GF-D8 (cell line): ENCODE measurements at regions not wholly inside any gene's neighbourhood (a gene's known extent, or its start where the extent isn't known, plus 50 kb on each side); places are given as distances from the start of the nearest gene placed in this dataset.
"Not testable (repeated sequence)": the region's sequence is repeated elsewhere in the genome, so short reads cannot be mapped to it uniquely, and the experiment has no call there.

Experiments used
- DNase-seq: peaks from one replicate; lab custom pipeline; 2025; lab: John Stamatoyannopoulos, UW

DNA sequence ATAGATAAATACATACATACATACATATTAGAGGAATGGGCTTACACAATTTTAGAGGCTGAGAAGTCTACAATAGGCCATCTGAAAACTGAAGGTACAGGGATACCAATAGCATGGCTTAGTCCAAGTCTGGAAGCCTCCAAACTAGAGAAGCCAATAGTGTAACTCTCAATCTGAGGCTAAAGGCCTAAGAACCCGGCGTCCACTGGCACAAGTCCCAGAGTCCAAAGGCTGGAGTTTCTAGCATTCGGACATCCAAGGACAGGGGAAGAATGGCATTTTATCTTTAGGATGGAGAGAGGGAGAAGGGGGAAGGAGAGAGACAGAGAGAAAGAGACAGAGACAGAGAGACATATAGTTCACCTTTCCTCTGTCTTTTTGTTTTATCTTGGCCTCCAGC is 63.7 kb upstream of the SYT4 start:
- DNase-seq, result no peak

DNA sequence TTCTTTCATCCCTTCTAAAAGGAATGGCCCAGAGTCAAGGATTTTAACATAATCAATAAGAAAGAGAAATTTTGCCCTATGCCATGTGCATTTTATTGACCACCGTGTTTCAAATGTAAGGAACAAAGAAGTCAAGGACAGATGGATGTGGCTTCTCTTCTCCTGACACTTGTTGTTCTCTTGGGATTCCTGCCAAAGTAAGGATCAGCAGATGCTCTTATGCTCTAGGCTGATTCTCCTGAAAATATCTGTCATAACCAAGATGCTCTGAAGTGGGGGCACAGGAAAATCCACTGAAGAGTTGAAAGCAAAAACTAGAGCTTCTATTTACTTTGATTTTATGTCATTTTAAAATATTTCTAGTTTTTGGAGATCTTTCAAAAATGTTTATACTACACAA is 72.9 kb upstream of the SYT4 start:
- no peak for DNase-seq

DNA sequence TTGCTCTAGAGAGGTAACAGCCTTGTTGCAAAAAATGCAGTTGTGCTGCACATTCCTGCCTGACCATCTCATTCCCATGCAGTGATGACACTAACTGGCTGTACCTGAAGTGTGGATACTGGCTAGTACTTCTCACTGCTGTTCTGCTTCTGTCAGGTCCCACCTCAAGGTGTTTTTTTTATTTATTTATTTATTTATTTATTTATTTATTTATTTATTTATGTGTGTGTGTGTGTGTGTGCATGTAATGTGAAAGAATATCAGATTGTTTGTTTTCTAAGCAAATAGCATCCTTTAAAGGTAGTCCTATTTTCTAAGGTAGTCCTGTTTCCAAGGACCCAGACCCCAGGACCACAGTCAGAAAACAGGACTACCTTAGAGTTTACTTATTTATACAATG is 87.2 kb upstream of the SYT4 start:
- no peak for DNase-seq

DNA sequence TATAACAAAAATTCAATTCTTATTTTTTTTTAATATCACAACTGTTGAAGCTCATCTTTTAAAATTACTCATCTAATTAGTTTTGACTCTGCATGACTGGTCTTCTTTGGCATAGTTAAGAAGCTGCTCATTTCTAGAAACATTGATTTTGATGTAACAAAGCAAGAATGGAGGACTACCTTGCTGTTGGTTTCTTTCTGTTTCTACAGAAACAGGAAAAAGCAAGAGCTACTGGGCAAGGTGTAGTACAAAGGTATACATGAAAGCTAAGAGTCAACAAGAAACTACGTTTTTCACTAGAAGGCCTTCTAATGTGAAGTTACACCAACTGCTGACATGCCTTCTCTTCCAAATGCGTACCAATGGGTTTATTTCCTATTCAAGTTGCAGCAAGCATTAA is 90.6 kb upstream of the SYT4 start:
- DNase-seq, result no peak

DNA sequence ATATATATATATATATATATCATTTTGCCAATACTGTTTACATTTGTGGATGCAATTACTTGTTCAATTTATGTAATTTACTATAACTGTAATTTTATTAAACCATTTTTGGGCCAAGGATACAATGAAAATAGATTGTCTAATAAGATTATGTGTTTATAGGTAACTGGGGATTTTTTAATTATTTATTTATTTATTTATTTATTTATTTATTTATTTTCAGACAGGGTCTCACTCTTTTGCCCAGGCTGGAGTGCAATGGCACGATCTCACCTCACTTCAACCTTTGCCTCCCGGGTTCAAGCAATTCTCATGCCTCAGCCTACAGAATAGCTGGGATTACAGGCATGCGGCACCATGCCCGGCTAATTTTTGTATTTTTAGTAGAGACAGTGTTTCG is 92.0 kb upstream of the SYT4 start:
- not testable (repeated sequence) for DNase-seq

DNA sequence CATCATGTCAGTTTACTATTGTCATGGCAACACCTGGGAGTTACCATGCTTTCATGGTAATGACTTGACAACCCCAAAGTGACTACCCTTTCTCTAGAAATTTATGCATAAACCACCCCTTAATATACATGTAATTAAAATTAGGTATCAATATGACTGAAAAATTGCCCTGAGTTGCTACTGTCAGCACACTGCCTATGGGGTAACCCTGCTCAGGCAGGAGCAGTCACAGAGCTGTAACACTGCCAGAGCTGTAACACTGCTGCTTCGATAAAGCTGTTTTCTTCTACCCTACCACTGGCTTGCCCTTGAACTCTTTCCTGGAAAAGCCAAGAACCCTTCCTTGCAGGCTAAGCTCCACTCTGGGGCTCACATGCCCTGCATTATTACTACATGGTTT is 95.5 kb upstream of the SYT4 start:
- no peak for DNase-seq

DNA sequence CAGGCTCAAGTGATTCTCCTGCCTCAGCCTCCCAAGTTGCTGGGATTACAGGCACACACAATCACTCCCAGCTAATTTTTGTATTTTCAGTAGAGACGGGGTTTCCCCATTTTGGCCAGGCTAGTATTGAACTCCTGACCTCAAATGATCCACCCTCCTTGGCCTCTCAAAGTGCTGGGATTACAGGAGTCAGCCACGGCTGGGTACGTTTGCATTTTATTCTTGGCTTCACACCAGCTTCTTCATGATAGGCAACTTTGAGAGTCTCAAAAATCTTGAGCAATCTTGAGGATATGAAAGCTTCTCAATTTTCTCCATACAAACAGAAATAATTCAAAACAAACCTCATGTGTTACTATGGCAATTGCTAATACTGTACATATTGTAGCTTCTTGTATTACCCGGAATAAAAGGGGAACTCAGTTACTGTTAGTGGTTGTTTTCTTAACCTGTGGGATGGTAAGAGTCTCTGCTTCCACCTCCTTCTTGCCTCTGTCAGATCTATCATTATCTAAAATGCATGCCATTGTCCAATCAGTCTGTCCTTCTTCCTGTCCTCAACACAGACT is 102.9 kb upstream of the SYT4 start:
- no peak for DNase-seq

DNA sequence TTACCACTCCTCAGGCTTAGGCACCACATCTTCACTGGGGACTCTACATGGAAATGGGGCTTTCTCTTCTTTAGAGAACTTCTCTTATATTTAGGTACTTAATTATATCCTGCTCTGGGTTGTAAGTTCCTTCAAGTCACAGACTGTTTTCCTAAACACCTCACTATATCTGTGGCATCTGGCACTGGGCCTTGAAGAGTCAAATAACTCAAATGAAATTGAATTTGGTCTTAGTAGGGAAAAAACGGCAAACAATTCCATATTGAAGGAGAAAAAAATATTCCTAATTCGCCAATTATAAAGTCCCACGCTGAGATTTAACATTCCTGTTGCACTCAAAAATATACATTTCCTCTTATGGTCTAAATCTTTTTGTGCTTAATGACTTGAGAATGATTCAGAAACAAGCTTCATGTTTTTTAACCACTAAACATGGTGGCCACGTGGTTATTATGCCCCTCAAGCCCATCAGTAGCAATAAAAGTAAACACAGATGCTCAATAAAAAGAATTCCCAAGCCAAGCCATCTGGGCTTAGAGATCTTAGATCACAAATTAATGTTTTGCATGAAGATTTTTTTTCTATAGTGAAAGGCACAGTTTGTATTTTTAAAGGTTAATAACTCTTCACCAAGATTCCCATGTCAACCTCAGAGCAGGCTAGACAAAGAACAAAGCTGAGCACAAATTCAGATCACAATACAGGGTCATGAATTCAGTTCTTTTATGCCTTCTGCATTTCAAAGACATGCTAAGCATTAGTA is 105.5 kb upstream of the SYT4 start:
- DNase-seq, result no peak

DNA sequence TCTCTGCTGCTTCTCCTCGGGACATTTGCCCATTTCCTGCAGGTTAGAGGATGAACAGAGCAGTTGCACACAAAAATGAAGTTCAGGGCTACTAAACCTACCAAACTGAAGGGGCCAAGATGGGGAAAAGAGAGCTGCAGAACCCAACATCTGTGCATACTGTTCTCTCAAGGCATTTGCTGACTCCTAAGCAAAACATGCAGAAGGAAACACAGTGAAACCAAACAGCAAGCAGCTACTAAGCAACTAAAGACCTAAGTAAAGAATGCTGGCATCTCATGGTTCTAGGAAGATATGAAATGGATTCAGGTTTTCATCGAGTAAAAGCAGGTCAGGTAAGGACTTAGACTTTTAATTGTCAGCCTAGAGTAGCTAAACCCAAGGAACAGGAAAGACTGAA is 111.9 kb upstream of the SYT4 start:
- no peak for DNase-seq

DNA sequence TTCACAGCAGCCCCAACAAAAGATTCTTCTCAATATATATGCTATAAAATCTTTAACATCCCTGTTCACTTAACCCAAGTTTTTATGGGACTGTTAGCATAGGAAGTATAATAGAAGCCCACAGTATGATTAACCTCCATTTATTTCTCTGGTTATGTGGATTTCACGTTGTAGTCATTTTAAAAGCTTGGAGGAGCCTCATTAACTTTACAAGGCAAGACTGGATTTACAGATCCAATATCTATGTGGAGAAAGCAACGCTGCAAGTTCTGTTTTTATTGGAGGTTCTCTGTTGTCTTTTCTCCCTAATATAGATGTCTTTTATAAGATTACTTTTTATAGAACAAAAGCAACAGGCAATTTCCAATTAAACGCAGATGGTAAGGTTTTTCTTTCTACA is 114.9 kb upstream of the SYT4 start:
- no peak for DNase-seq

DNA sequence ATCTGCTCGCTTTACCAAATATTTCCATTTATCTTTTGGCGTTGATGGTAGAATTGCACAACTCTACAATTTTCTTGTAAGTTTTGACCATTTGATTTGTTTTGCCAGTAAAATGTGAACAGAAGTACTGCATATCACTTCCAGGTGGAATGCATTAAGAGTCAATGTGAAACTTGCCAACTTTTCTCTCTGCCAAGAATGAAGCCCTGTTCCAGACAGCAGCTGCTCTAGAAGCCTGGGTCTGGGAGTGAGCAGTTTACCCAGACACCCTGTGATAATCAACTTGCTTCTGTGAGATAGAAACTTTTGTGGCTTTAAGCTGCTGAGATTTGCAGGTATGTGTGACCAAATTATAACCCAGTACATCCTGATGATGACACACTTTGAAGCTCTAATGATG is 115.9 kb upstream of the SYT4 start:
- no peak for DNase-seq

DNA sequence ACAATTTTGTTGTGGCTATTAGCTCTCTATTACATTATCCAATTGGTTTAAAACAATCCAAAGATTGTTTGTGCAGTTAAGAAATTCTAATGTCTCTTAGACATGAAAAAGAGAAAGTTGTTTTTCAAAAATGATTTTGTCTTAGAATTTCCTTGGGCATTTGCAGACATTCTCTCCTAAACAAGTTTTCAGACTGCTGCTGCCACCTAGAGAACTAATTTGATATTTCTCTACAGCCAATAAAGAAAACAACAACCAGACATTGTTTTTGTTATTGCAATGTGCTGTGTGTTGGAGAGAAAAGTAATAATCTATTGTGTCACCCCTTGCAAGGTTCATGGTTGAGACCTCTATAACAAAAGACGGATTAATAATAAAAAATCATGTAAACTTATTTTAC is 119.0 kb upstream of the SYT4 start:
- no peak for DNase-seq

DNA sequence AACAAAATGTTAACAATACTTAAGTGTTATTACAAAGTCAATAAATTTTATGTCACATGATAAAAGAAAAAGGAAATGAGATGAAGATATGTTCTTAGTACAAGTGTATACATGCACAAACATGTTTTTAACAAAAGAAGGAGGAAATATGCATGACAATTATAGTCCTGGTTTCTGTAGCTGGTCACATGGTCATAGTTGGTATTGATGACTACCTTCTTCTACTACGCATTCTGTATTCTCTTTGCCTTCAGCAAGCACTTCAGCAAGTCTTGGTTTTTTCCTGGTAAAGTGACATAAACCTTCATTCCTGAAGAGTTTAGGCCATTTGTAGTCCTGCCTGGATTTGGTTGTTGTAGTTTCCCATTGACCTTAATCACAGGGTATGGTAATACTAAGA is 121.3 kb upstream of the SYT4 start:
- DNase-seq, result no peak

DNA sequence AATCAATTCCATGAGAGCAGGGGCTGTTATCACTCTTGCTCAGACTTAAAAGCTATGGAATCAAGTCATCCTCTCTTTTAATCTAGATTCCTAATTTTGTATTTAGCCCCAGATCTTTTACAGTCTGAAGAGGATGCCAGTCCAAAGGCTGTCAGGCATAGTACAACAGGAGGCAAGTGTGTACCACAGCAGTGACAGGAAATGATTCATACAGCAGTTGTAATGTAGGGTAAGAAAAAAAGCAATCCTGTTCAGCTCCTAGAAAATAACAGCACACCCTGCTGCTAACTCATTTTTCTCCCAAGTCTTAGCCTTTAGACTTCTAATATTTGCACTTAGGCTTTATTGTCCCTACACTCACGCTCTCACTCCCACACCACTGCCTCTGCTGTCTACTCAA is 127.8 kb upstream of the SYT4 start:
- DNase-seq, result no peak

DNA sequence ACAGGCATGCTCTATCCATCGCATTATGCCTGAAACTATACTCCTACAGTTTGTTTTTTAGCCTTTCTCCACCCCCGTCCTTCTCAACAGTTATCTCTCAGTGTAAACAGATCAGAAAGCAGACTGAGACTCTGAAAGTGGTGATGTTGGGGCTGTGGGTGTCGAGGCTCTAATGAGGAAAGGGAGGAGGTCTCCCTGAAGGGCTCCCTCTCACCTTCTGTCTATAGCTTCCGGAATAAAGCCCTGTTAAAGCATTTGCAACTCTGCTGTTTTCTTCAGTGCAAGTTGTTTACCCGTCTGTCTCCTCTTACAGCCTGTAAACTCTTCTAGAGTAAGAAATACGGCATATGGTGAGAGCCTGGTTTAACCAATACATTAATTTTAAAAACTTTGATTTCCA is 136.7 kb upstream of the SYT4 start:
- DNase-seq, result no peak

DNA sequence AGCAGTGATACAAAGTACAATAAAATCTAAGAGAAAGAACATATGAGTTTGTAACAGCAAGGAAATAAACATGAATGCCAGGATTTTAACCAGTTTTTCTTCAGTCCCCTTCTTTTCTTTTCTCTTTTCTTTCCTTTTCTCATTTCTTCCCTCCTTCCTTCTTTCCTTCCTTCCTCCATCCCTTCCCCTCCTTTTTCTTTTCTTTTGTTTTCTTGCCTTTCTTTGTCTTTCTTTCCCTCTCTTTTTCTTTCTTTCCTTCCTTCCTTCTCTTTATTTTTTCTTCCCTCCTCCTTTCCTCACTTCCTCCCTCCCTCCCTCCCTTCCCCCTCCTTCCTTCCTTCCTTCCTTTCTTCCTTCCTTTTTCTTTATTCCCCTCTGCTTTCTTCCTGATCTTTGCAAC is 142.8 kb upstream of the SYT4 start:
- DNase-seq, result no peak

DNA sequence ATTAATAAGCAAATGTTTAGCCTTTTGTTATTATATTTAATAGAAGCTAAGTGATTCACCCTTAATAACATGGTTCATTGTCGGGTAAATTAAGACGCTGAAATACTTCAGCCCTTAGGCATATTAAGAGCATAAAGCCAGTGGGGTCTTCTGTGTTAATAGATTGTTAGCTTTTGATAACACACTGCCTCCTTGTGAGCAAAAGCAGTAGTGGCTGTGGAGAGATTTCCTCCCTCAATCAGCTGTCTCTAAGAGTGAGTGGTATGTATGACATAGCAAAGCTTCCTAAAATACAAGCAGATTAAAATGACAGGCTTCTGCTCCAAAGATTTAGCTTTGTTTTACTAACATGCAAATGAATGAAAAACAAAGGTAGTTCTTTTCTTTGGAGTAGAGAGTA is 143.7 kb upstream of the SYT4 start:
- no peak for DNase-seq

DNA sequence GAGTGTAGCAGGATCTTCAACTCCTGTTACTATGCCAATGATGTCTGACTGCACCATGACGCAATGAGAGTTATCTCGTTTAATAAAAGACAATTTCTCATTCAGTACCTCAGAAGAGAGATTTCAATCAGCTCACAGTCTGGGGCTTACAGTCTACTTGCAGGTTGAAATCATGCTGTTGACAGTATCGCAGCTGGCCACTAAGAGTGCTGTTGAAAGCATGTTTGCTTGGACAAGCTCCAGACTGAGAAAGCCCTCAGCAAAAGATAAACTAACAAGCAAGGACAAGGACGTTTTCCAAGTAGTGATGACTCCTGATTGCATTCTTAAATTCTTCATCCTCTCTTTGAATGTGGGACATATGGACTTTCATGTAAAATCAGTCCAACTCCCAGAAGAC is 145.2 kb upstream of the SYT4 start:
- DNase-seq, result no peak

DNA sequence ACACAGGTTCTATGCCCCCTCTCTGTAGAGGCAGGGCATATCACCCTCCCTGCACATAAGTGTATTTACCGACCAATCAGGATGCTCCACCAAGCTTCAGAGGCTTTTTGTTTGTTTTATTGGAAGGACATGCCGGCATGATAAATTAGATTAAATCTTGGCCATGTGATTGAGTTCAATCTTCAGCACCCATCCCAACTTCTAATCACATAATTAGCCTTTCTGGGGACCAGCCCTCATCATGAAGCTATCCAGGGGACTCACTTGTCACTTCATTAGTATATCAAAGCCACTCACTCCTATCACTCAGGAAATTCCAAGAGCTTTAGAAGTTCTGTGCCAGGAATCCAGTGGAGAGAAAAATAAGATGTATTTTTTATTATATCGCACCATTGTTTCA is 158.6 kb upstream of the SYT4 start:
- DNase-seq, result no peak

DNA sequence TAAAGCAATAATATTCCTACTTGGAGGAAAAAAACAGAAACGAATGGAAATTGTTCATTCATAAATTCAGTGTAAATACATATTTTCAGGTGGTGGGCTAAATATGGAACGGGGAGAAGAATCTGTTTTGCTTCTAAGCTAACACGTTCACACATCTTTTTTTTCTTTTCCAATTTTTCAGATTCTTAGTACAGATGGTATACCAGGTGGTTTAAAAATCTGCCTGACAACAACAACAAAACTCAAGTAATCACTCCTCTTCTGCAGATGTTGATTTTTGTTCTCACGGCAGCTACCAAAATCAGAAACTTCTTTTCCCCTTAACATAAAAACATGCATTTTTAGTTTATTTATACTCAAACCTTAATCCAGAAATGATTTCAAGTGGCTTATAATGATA is 164.8 kb upstream of the SYT4 start:
- no peak for DNase-seq

DNA sequence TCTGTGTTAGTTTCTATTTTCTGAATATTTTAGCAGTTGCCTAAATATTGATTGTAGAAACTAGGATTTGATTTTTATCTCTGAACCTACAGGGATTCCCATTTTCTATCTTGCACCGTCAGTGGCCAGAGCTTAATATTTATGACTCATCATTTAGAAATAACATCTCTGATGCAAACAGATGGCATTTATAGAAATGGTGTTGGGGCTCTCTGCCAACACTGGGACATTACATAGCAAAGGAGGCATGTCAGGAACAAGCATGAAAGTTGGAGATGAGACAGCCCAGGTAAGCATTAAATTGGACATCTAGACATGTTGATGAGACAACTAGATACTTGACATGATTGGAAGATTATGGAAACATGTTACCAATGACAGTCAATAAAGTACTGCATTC is 165.3 kb upstream of the SYT4 start:
- no peak for DNase-seq

DNA sequence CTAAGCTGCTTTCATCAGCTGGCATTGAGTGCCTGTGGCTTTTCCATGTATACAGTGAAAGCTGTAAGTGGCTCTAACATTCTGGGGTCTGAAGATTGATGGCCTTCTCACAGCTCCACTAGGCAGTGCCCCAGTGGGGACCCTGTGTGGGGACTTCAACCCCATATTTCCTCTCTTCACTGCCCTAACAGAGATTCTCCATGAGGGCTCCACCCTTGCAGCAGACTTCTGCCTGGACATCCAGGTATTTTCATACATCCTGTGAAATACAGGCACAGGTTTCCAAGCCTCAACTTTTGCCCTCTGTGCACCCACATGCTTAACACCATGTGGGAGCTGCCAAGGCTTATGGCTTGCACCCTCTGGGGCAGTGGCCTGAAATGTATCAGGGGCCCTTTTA is 188.2 kb upstream of the SYT4 start:
- no peak for DNase-seq

DNA sequence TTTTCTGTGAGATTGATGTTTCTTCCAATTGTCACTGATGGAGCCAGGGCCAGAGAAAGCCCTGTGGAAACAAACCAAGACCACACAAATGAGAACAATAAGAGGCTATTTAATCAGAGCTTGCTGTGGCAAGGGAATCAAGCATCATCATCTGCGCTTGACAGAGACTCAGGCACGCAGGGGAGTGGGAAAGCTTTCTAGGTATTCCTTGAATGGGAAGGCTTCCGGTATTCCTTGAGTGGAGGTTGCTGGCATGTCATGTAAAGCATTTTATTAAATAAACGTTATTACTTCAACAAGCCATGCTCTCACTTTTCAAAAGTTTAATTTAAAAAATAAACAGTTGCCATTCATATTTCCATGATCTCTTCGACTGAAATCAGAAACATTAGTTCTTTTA is 194.6 kb upstream of the SYT4 start:
- DNase-seq, result no peak

DNA sequence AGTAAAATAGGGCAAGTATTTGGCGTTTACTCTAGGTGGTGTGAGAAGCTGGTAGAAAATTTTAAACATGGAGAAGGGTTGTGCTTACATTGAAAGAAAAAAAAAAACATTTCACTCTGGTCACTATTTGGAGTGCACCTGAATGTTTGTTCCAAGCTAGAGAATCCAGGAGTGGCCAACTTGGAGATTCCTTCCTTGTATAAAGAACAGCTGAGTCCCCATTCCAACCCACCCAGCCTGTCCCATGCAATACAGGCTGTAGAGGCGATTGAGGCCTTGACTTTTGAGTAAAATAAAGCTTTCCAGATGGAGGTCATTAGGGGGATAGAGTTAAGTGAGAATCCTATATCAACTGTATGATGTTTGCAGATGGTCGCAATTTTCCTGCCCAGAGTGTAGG is 203.8 kb upstream of the SYT4 start:
- DNase-seq, result no peak
